H7 (cell line): ENCODE measurements at regions not wholly inside any gene's neighbourhood (a gene's known extent, or its start where the extent isn't known, plus 50 kb on each side); places are given as distances from the start of the nearest gene placed in this dataset.

Source experiments
- DNase-seq: peaks from one replicate; pipeline ENCODE4 v3.0.0; 2012
- H3K27me3 ChIP-seq: 2 replicates; pipeline ENCODE4 v1.6.0; 2011; ENCODE audit warnings: mild to moderate bottlenecking, low read length; ENCODE audit not compliant: control insufficient read depth, insufficient read depth
- H3K36me3 ChIP-seq: replicated peaks from 2 replicates; pipeline ENCODE4 v1.5.1; 2011; ENCODE audit warnings: low read length; ENCODE audit not compliant: control insufficient read depth, insufficient read depth
- H3K4me3 ChIP-seq: 2 replicates; pipeline ENCODE4 v1.5.1; 2011; ENCODE audit warnings: low read depth, mild to moderate bottlenecking, control low read depth, low read length, moderate library complexity; ENCODE audit not compliant: insufficient read depth

DNA sequence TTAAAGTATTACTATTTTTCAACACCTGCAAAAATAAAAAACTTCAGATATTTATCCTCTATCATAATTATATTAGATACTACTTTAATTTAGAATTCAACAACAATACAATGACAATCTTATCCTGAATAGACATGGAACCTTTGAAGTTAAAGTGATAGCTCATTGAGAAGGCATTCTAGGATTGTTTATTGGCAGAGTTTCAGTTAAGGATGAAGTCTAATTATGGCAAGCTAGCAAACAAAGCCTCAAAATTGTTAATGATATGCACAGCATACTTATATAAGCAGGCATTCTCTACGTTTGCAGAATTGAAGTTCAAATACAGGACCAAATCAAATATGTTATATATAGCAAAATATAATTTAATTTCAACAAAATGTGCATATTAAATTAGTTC is 91.2 kb upstream of the ABI3BP start:
- Histone ChIP-seq H3K4me3 (no peak overlapping the region), H3K27me3 (no peaks in the 10 kb centered on the region), H3K36me3 (no peaks in the 10 kb centered on the region)
- DNase-seq = no peak

DNA sequence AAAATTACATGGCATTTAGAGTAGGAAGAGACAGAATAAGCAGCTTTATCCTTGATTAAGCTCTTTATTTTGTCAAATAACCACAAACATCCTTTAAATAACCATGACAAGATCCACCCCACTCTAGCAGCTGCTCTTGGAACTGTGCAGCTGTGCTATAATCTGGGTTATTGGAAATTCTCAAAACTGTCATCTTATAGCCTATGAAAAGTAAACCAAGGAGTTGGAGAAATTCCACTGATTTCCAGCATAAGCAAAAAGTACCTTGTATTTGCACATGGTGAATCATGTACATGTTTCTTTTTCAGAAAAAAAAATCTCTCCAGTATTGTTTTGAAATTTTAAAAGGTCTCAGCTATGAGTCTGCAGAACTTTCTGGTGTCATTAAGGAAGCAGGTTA is 88.8 kb upstream of the ABI3BP start:
- Histone ChIP-seq H3K27me3 (no peaks in the 10 kb centered on the region), H3K36me3 (no peaks in the 10 kb centered on the region), H3K4me3 (no peak overlapping the region)
- DNase-seq = no peak

DNA sequence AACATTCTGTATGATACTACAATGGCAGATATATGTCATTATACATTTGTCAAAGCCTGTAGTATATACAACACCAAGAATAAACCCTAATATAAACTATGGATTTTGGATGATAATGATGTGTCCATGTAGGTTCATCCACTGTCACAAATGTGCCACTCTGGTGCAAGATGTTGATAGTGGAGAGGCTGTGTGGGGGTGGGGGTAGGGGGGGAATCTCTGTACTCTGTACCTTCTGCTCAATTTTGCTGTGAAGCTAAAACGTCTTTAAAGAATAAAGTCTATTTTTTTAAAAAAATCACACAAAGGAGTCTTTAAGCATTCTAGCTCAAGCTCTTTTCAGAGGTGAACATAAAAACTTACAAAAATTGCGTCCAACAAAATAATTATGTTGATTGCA is 88.2 kb upstream of the ABI3BP start:
- no peak for DNase-seq
- Histone ChIP-seq H3K4me3 (no peak overlapping the region), H3K36me3 (no peaks in the 10 kb centered on the region), H3K27me3 (no peaks in the 10 kb centered on the region)

DNA sequence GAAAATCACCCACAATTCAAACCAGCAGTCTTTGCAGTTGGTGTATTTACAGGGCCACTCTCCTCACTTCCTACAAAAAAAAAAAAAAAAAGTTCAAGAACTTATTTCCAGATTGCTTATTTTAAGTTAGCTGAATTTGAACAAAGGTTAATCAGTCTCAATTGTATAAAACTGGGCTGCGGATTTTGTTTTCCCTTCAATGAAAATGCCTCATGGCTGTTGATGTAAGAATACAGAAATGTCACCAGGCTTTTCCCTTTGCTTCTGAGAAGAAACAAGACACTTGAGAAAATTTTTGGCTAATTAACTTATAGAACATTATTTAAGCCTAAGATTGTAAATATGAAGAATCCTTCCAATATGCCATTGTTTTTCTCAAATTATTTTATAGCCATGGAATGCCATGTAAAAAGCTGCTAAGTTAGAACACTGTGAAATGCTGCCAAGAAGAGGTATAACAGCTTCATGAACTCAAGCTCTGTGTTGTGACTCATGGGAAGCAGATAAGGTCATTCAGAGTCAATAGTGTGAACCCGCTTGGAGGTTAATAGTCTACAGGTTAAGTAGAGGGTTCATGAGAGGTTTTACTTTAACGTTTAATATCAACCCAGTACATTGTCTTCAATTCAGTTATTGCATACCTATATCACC is 84.3 kb upstream of the ABI3BP start:
- H3K36me3 ChIP-seq = no peaks in the 10 kb centered on the region
- DNase-seq = no peak
- H3K27me3 ChIP-seq = no peaks in the 10 kb centered on the region
- H3K4me3 ChIP-seq = no peak overlapping the region

DNA sequence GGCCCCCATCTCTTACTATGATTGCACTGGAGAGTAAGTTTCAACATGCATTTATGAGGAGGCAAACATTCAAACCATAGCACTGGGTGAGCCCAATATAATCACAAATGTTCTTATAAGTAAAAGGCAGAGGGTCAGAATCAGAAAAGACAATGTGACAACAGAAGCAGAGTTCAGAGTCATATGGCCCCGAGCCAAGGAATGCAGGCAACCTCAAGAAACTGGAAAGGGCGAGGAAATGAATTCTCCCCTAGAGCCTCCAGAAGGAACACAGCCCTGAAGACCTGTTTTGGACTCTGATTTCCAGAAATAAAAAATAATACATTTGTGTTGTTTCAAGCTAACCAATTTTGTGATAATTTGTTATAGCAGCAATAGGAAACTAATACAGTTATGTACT is 81.3 kb upstream of the ABI3BP start:
- Histone ChIP-seq H3K4me3 (no peak overlapping the region), H3K27me3 (no peaks in the 10 kb centered on the region), H3K36me3 (no peaks in the 10 kb centered on the region)
- no peak for DNase-seq

DNA sequence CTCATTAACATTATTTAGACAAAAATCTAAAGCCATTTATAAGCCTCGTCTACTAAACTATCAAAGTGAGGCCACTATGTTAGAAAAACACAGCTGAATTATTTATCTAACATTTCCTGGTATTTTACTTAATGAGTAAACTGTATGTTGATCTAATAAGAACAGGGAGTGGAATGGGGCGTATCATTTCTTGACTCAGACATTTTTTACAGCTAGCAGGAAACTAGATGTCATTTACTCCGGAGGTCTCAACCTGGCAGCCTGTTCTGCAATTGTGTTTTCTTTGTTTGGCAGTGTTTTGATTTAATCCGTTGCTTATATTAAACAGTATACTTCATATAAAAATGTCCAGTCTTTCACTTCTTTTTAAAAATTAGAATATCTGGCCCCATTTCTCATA is 79.1 kb upstream of the ABI3BP start:
- DNase-seq = no peak
- H3K4me3 ChIP-seq = no peak overlapping the region

DNA sequence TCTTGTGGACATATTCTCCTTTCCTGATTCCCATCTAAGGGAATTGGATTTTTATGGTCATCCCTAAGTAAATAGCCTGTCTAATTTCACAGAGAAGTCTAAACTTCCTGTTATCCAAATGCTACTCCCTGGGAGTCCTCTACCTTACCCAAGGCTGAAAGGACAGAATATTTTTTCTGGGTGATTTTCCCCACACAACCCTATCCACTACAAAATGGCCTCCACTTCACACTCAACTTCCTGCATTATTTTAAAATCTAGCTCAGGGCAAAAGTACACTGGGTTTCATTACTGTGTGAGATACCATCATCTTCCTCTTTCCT is 77.5 kb upstream of the ABI3BP start:
- no peaks in the 10 kb centered on the region for H3K36me3 ChIP-seq
- DNase-seq = no peak
- no peaks in the 10 kb centered on the region for H3K27me3 ChIP-seq
- no peak overlapping the region for H3K4me3 ChIP-seq

More for the DNA sequence above, 79.1 kb upstream of the ABI3BP start:
- Histone ChIP-seq H3K27me3 (no peaks in the 10 kb centered on the region), H3K36me3 (no peaks in the 10 kb centered on the region)

DNA sequence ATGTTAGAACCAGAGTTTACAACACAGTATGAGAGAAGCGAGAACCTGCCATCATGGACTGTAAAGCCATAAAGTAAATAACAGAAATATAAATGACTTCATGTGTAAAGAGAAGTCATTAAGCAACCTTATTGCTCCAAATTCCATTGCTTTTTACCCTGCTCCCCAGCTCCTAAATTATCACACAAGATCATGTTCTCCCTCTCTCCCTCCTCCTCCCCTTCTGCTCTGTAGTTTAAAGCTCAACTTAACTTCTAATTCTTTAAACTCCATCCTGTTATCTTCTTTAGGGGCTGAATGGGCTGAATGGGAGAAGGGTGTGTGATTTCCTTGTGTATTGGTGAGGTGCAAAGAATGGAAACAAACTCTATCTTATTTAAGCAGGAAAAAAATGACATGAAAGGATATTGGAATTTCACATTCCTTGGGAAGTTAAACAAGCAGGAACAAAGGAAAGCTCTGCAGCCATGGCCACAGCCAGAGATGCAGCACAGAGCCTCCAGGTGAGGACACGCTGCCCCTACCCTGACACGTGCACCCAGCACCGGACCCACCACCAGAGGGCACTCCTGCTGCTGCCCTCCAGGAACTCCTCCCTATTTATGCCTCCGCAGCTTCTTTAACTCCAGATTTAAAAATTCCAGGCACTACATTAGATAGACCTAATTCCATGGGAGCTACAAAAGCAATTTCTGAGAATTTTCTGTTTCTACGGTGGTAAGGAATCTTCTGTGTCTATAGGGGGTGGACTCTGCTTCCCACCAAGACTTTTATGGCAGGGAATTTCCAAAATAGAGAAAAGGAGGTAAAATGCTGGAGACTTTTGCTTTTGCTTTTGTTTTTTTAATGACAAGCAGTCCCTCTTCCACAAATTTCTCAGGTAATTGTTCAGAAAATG is 76.9 kb upstream of the ABI3BP start:
- peak; percentile 74 for DNase-seq
- Histone ChIP-seq H3K36me3 (no peaks in the 10 kb centered on the region), H3K27me3 (no peaks in the 10 kb centered on the region), H3K4me3 (no peak overlapping the region)

DNA sequence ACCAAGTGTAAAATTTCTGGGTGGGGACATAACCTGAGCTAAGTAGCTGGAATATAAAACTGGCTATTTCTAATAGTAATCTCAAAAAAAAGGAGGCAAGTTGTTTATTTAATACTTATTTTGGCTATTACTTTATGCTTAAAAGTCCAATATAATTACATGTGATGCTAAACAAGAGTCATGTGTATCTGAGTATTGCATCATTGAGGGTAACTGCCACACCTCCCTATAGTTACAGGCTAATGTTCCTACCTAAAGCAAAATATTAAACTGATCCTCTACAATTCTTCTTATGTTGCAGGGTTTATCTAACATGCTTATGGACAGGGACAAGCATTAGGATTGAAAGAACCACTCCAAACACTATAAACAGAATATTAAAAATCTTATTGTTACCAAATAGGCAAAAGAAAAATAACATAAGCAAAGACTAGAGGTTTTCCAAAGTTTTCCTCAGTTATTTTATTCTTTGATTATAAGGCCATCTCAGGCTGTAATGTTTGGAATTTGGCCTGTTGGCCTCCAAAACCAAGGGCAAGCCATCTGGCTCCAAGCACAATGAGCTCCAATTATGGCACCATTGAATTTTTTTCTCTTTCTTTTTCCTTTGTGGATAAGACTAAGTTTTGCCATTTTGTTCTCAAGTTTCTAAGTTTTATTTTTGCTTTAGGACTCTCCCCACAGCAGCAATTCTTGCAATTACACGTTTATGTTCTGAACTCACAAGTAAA is 75.8 kb upstream of the ABI3BP start:
- no peak overlapping the region for H3K4me3 ChIP-seq
- H3K27me3 ChIP-seq = no peaks in the 10 kb centered on the region
- H3K36me3 ChIP-seq = no peaks in the 10 kb centered on the region
- DNase-seq = no peak

DNA sequence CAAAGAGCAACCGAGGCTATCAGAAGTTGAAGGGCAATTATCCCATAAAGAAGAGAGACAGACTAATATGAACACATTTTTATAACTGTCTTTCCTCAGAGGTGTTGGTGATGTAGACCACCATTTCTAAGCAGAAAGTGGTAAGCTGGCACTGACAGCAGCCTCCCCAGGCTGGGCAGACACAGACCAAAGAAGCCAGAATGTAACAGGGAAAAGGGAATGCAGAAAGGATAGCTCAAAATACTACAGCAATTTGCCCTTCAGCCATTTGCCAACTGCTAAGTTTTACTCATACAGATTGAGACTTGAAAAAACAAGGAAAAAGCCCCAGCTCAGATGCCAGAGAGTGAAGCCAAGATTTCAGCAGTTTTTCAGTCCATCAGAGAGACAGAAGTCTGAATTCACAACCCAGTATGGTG is 73.5 kb upstream of the ABI3BP start:
- Histone ChIP-seq H3K36me3 (no peaks in the 10 kb centered on the region), H3K27me3 (no peaks in the 10 kb centered on the region), H3K4me3 (no peak overlapping the region)
- DNase-seq = no peak

DNA sequence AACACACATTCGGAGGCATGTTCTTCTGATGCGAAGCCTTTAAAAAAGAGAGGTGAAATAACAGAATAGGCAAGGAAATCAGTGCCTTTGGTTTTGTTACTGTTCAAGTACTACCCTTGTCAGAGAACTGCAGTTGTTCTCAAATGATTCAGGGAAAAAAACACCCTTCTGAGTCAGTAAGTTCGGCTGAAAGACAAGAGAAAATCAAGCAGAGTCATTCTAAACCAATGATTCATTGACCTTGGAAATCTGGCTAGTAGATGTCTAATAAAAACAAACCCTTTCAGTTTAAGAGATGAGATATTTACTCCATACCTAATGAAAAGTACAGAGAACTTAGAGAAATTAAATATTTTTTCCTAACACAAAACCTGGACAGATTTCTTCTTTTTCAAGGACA is 72.7 kb upstream of the ABI3BP start:
- Histone ChIP-seq H3K27me3 (no peaks in the 10 kb centered on the region), H3K4me3 (no peak overlapping the region), H3K36me3 (no peaks in the 10 kb centered on the region)
- DNase-seq = no peak

DNA sequence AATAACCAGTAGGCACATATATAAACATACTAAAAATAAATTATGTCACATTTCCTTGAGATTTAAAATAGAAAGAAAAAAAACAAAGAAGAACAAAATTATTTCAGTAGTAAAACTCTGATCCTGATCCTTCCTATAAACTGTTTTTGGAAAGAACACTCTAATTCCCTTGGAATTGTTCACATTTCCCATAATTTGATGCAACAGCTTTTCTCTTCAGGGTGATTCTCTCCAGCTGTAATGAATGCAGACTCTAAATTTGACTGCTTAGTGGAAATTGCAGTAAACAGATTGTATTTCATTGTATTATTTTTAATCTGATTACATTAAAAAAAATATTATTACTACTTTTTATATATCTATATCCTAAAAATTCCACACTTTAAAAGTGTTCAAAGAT is 70.2 kb upstream of the ABI3BP start:
- H3K36me3 ChIP-seq = no peaks in the 10 kb centered on the region
- no peak for DNase-seq
- H3K4me3 ChIP-seq = no peak overlapping the region
- H3K27me3 ChIP-seq = no peaks in the 10 kb centered on the region

DNA sequence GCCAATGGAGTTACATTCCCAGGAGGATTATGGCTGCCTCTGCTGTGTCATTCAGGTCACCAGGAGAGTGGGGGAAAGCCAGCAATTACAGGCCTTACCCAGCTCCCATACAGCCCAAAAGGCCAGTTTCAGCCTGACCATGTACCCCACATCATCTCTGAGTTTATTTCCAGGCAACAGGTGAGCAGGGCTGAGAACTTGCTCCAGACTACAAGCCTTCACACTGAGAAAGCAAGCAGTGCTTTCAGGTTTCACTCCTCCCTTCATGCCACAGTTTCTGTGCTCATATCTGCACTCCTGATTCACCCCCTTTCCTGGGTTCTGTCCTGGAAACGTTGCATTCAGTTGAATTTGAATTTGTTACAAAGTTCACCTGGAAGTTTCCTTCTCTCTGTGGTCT is 68.1 kb upstream of the ABI3BP start:
- Histone ChIP-seq H3K36me3 (no peaks in the 10 kb centered on the region), H3K27me3 (no peaks in the 10 kb centered on the region), H3K4me3 (no peak overlapping the region)
- DNase-seq = no peak

DNA sequence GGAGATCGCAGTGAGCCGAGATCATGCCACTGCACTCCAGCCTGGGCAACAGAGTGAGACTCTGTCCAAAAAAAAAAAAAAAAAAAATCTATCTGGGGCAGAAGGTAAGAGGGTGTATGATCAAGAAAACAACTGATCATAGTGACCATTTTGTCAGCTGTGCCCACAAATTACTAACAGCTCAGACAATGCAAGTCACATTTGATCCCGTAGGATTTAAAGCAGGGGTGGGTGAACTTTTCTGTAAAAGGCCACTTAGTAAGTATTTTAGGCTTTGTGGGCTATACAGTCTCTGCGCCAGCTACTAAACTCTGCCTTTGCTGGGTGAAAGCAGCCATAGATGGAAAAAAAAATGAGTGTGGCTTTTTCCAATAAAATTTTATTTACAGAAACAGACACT is 57.6 kb upstream of the ABI3BP start:
- H3K36me3 ChIP-seq = no peaks in the 10 kb centered on the region
- H3K4me3 ChIP-seq = no peak overlapping the region
- no peaks in the 10 kb centered on the region for H3K27me3 ChIP-seq
- DNase-seq = no peak

DNA sequence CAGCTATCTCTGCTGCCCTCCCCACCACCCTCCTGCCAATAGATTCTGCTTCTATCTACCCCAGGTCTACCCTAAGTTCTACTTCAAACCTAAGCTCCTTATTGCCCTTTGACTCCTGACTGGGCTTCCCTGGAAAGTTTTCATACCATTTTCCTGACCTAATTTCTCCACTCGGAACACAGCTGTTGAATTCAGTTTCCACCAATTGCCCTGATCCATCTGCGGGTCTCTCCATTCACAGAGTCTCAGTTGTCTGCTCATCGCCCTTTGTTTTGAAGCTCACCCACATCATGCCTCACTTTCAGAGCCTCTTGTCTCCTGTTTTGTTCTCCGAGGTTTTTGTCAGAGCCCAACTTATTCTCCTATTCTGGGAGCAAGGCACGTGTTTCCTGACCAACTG is 56.8 kb upstream of the ABI3BP start:
- no peaks in the 10 kb centered on the region for H3K36me3 ChIP-seq
- no peak for DNase-seq
- no peak overlapping the region for H3K4me3 ChIP-seq
- H3K27me3 ChIP-seq = no peaks in the 10 kb centered on the region
